HUES64 (cell line): ENCODE measurements at regions not wholly inside any gene's neighbourhood (a gene's known extent, or its start where the extent isn't known, plus 50 kb on each side); places are given as distances from the start of the nearest gene placed in this dataset.

ENCODE experiments used
- H3K27ac ChIP-seq: 2 replicates; pipeline ENCODE4 v1.7.0; 2013; ENCODE audit warnings: low read depth, low read length, inconsistent platforms
- H3K27me3 ChIP-seq: 2 replicates; pipeline ENCODE4 v1.6.1; 2013; ENCODE audit warnings: mild to moderate bottlenecking, low read length; ENCODE audit not compliant: insufficient read depth
- H3K36me3 ChIP-seq: 2 replicates; pipeline ENCODE4 v1.6.1; 2013; ENCODE audit warnings: mild to moderate bottlenecking, low read length; ENCODE audit not compliant: insufficient read depth
- H3K4me1 ChIP-seq: 2 replicates; pipeline ENCODE4 v1.6.1; 2013; ENCODE audit warnings: mild to moderate bottlenecking, low read length, moderate library complexity; ENCODE audit not compliant: insufficient read depth
- H3K4me3 ChIP-seq: 2 replicates; pipeline ENCODE4 v1.5.1; 2013; ENCODE audit warnings: mild to moderate bottlenecking, low read length, moderate library complexity
- H3K9ac ChIP-seq: 2 replicates; pipeline ENCODE4 v1.6.1; 2013; ENCODE audit warnings: mild to moderate bottlenecking, low read depth, low read length
- H3K9me3 ChIP-seq: 2 replicates; pipeline ENCODE4 v1.6.1; 2013; ENCODE audit warnings: low read depth, low read length; ENCODE audit not compliant: insufficient read depth
- WGBS: fragments of 150-250, 120-280 bp; methylation state at CpG from one replicate; pipeline ENCODE4 v1.1.7; 2013; ENCODE audit warnings: missing lambda C conversion rate; 5-methylcytosine and 5-hydroxymethylcytosine counted together

- no peaks in the 10 kb centered on the region for H3K27me3 ChIP-seq
- H3K36me3 ChIP-seq, result no peaks in the 10 kb centered on the region
- H3K4me3 ChIP-seq, result no peak overlapping the region
- no peak overlapping the region for H3K9ac ChIP-seq
- no peaks in the 10 kb centered on the region for H3K4me1 ChIP-seq
- H3K27ac ChIP-seq, result no peak overlapping the region
- peaks cover 17% of the 10 kb centered on the region for H3K9me3 ChIP-seq
- 97% methylated on average over 5 of the region's 5 CpGs for WGBS
Measured at GRCh38 chr9:27870404-27870803, 297.1 kb upstream of the C9orf72 start.

- H3K4me3 ChIP-seq, result no peak overlapping the region
- WGBS, result 57% methylated on average over 3 of the region's 3 CpGs
Measured at GRCh38 chr9:27880156-27880555, 306.9 kb upstream of the C9orf72 start.

GRCh38 chr9:27880635-27881034 lies 307.4 kb upstream of the C9orf72 start:
- Histone ChIP-seq H3K27ac (no peak overlapping the region), H3K4me1 (peaks cover 3% of the 10 kb centered on the region; the same call in 1 of the 2 replicates), H3K9ac (no peak overlapping the region), H3K4me3 (no peak overlapping the region), H3K36me3 (no peaks in the 10 kb centered on the region), H3K27me3 (no peaks in the 10 kb centered on the region), H3K9me3 (0 out of 2 replicates have a peak, but pooled peaks cover 3% of the 10 kb centered on the region)
- 95% methylated on average over 3 of the region's 3 CpGs for WGBS

More at GRCh38 chr9:27880156-27880555, 306.9 kb upstream of the C9orf72 start:
- H3K4me1 ChIP-seq, result peaks cover 3% of the 10 kb centered on the region; the same call in 1 of the 2 replicates
- no peak overlapping the region for H3K9ac ChIP-seq
- no peaks in the 10 kb centered on the region for H3K36me3 ChIP-seq
- H3K27me3 ChIP-seq, result no peaks in the 10 kb centered on the region
- H3K27ac ChIP-seq, result no peak overlapping the region
- H3K9me3 ChIP-seq, result 0 out of 2 replicates have a peak, but pooled peaks cover 3% of the 10 kb centered on the region

GRCh38 chr9:27888661-27889295 lies 315.5 kb upstream of the C9orf72 start:
- WGBS, result 84% methylated on average over 2 of the region's 2 CpGs
- Histone ChIP-seq H3K4me1 (no peaks in the 10 kb centered on the region), H3K36me3 (no peaks in the 10 kb centered on the region), H3K27me3 (no peaks in the 10 kb centered on the region), H3K27ac (no peak overlapping the region), H3K4me3 (no peak overlapping the region), H3K9ac (no peak overlapping the region), H3K9me3 (0 out of 2 replicates have a peak, but pooled peaks cover 3% of the 10 kb centered on the region)

GRCh38 chr9:27924502-27924901 lies 351.2 kb upstream of the C9orf72 start:
- Histone ChIP-seq H3K4me1 (no peaks in the 10 kb centered on the region), H3K27ac (no peak overlapping the region), H3K27me3 (no peaks in the 10 kb centered on the region), H3K4me3 (no peak overlapping the region), H3K9ac (no peak overlapping the region), H3K9me3 (no peaks in the 10 kb centered on the region), H3K36me3 (no peaks in the 10 kb centered on the region)
- WGBS, result 100% methylated on average over 1 of the region's 1 CpG

GRCh38 chr9:27925815-27926214 lies 352.5 kb upstream of the C9orf72 start:
- Histone ChIP-seq H3K9ac (no peak overlapping the region), H3K4me3 (no peak overlapping the region), H3K36me3 (no peaks in the 10 kb centered on the region), H3K27ac (no peak overlapping the region), H3K27me3 (no peaks in the 10 kb centered on the region), H3K4me1 (no peaks in the 10 kb centered on the region), H3K9me3 (no peaks in the 10 kb centered on the region)
- 94% methylated on average over 3 of the region's 4 CpGs for WGBS

GRCh38 chr9:27929841-27930240 lies 356.6 kb upstream of the C9orf72 start:
- Histone ChIP-seq H3K27me3 (no peaks in the 10 kb centered on the region), H3K4me1 (no peaks in the 10 kb centered on the region), H3K4me3 (no peak overlapping the region), H3K9ac (no peak overlapping the region), H3K36me3 (no peaks in the 10 kb centered on the region), H3K9me3 (no peaks in the 10 kb centered on the region), H3K27ac (no peak overlapping the region)
- WGBS, result 72% methylated on average over 2 of the region's 2 CpGs

GRCh38 chr9:27933210-27934025 lies 360.1 kb upstream of the C9orf72 start:
- Histone ChIP-seq H3K27ac (no peak overlapping the region), H3K4me3 (no peak overlapping the region), H3K9me3 (no peaks in the 10 kb centered on the region), H3K27me3 (no peaks in the 10 kb centered on the region), H3K9ac (no peak overlapping the region), H3K4me1 (no peaks in the 10 kb centered on the region), H3K36me3 (no peaks in the 10 kb centered on the region)
- 87% methylated on average over 6 of the region's 6 CpGs for WGBS

- 83% methylated on average over 5 of the region's 5 CpGs for WGBS
- H3K4me3 ChIP-seq, result no peak overlapping the region
- H3K36me3 ChIP-seq, result no peaks in the 10 kb centered on the region
- no peak overlapping the region for H3K27ac ChIP-seq
- no peak overlapping the region for H3K9ac ChIP-seq
- H3K4me1 ChIP-seq, result no peaks in the 10 kb centered on the region
- H3K27me3 ChIP-seq, result no peaks in the 10 kb centered on the region
- H3K9me3 ChIP-seq, result no peaks in the 10 kb centered on the region
Measured at GRCh38 chr9:27934471-27934870, 361.2 kb upstream of the C9orf72 start.

- Histone ChIP-seq H3K4me3 (no peak overlapping the region), H3K27me3 (no peaks in the 10 kb centered on the region), H3K9ac (no peak overlapping the region), H3K9me3 (no peaks in the 10 kb centered on the region), H3K36me3 (no peaks in the 10 kb centered on the region), H3K27ac (no peak overlapping the region), H3K4me1 (peaks cover 27% of the 10 kb centered on the region)
- 94% methylated on average over 2 of the region's 2 CpGs for WGBS
Measured at GRCh38 chr9:27939186-27939585, 365.9 kb upstream of the C9orf72 start.

GRCh38 chr9:27940535-27940934 lies 367.3 kb upstream of the C9orf72 start:
- Histone ChIP-seq H3K36me3 (no peaks in the 10 kb centered on the region), H3K27me3 (no peaks in the 10 kb centered on the region), H3K27ac (no peak overlapping the region), H3K4me3 (no peak overlapping the region), H3K9ac (no peak overlapping the region), H3K9me3 (no peaks in the 10 kb centered on the region), H3K4me1 (peaks cover 39% of the 10 kb centered on the region)
- WGBS, result 100% methylated on average over 1 of the region's 3 CpGs
